Spleen (tissue), 7 donors: ENCODE measurements at regions not wholly inside any gene's neighbourhood (a gene's known extent, or its start where the extent isn't known, plus 50 kb on each side); places are given as distances from the start of the nearest gene placed in this dataset.

ENCODE experiments used
- CTCF ChIP-seq, 11 experiments: fragments of 200-600 bp in 7 of 11; fragments of 450-650 bp in 4 of 11; sonication (generic) in 4 of 11; IDR thresholded peaks in 8 of 11; conservative IDR thresholded peaks in 3 of 11; 1 replicate in 7 of 11; 2 replicates in 4 of 11; pipeline versions ENCODE4 v1.4.0 to v1.8.0; 2016 to 2021; ENCODE audit warnings: antibody characterized with exemption in 11 of 11, inconsistent platforms in 4 of 11, mild to moderate bottlenecking in 1 of 11
- POLR2A ChIP-seq, 3 donors: fragments of 450-650 bp; IDR thresholded peaks; one replicate each; pipeline ENCODE4 v1.5.1; 2017; ENCODE audit warnings: antibody characterized with exemption in 3 of 3, mild to moderate bottlenecking in 1 of 3
- POLR2AphosphoS5 ChIP-seq, 3 donors: sonication (generic); formaldehyde crosslinking; IDR thresholded peaks; one replicate each; pipeline ENCODE4 v1.5.1; 2017; ENCODE audit warnings: antibody characterized with exemption in 3 of 3
- donor health status: DM: no; HTN: no; CAD: no; lungs with moderate emphysema.
- donor health status: DM: no; HTN: no; CAD: no.
- donor health status: DM: no; HTN: no; CAD: no.

- TF ChIP-seq CTCF (IDR thresholded peaks at IDR 0.05 in 8 of 11, conservative IDR thresholded peaks at IDR 0.05 in 3 of 11) (no peak), POLR2AphosphoS5 (IDR thresholded peaks at IDR 0.05) (no peak), POLR2A (IDR thresholded peaks at IDR 0.05) (no peak)
These were observed 58.9 kb upstream of the MAGI1 start for GRCh38 chr3:66097647-66098046.
